GM20000 (cell line): ENCODE measurements at regions not wholly inside any gene's neighbourhood (a gene's known extent, or its start where the extent isn't known, plus 50 kb on each side); places are given as distances from the start of the nearest gene placed in this dataset.
A peak's percentile ranks its signal among the peaks of the same experiment; 100 is the strongest.

Source experiments
- DNase-seq: peaks from one replicate; pipeline ENCODE4 v3.0.0; 2012; ENCODE audit warnings: low spot score
- TF ChIP-seq, protein P1 (sequence below): IDR thresholded peaks from 2 replicates; pipeline ENCODE4 v1.5.1; 2012; ENCODE audit warnings: mild to moderate bottlenecking, control low read depth; ENCODE audit errors: extremely low read depth, missing control alignments

DNA sequence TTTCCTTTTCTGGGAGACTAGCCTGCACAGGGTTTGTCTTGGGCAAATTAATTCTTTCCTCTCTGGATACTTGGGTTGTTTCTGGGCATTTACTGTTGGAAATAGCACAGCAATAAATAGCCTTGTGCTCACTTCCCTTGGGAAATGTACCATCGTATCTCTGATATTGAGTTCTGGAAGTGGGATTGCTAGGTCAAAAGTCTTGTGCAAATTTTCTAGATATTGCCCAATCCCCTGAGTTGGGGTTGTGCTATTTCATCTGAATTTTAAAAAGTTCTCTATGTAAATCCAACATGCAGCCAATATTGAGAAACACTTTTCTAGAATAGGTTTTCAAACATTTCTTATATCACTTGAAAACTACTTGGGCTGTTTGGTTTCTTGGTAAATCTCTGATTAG is 64.0 kb upstream of the ELOVL5 start:
- no peak for DNase-seq
- TF ChIP-seq, protein P1, sequence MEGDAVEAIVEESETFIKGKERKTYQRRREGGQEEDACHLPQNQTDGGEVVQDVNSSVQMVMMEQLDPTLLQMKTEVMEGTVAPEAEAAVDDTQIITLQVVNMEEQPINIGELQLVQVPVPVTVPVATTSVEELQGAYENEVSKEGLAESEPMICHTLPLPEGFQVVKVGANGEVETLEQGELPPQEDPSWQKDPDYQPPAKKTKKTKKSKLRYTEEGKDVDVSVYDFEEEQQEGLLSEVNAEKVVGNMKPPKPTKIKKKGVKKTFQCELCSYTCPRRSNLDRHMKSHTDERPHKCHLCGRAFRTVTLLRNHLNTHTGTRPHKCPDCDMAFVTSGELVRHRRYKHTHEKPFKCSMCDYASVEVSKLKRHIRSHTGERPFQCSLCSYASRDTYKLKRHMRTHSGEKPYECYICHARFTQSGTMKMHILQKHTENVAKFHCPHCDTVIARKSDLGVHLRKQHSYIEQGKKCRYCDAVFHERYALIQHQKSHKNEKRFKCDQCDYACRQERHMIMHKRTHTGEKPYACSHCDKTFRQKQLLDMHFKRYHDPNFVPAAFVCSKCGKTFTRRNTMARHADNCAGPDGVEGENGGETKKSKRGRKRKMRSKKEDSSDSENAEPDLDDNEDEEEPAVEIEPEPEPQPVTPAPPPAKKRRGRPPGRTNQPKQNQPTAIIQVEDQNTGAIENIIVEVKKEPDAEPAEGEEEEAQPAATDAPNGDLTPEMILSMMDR = no peak

DNA sequence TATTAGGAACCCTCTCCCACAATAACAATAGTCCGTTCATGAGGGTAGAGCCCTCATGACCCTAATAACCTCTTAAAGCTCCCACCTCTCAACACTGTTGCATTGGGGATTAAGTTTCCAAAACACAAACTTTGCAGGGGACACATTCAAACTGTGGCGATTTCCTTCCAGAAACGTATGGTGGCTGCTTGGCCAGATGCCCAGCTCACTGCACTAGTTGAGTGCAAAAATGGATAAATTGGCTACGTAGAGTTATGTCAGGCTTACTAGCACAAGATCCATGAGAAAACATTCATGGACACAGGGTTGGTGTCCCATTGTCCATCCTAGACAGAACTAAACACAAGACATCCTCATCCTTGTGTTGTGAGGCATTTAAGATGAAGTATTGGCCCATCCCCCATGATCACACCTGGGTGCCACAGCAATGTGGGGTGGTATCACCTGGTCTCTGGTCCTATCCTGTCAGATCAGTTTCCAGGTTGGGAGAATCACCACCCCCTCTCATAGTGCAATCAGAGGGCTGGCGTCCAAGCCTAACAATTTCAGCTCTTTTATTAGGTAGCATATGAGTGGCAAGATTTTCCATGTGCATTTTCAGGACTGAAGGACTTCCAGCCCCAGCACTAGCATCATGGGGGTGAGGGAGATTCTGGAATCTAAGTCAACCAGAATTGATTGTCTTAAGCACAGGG is 63.4 kb upstream of the ELOVL5 start:
- TF ChIP-seq, protein P1 = no peak
- no peak for DNase-seq

- no peak for DNase-seq
- TF ChIP-seq, protein P1 = no peak
Observed at GRCh38 chr6:53411451-53411850, 62.7 kb upstream of the ELOVL5 start.

- DNase-seq = peak; percentile 63
- TF ChIP-seq, protein P1 = peak; percentile 70
Observed at GRCh38 chr6:53410508-53411258, 61.9 kb upstream of the ELOVL5 start.

DNA sequence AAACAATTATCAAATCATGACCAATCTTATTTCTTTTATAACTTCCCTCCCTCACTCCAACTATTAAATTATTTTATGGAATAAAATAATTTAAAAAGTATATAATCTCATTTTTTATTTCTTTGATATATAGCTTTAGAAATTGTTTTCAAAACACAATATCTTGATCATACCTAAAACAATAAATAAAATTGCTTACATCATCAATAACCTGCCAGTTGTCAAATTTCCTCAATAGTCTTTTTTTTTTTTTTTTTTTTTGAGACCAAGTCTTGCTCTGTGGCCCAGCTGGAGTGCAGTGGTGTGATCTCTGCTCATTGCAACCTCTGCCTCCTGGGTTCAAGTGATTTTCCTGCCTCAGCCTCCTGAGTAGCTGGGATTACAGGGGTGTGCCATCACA is 60.1 kb upstream of the ELOVL5 start:
- no peak for DNase-seq
- TF ChIP-seq, protein P1 = no peak

DNA sequence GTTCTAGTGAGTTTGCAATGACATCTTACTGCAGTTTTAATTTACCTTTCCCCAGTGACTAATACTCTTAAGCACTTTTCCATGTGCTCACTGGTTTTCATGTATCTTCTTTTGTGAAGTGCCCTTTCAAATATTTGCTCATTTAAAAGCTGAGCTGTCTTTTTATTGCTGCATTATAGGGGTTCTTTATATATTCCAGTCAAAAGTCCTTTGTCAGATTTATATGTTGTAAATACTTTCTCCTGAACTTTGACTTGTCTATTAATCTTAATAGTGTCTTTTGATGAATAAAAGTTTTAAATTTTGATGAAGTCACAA is 50.2 kb upstream of the ELOVL5 start:
- DNase-seq = no peak
- TF ChIP-seq, protein P1 = no peak

- DNase-seq = no peak
Observed at GRCh38 chr6:53398247-53399026, 49.7 kb upstream of the ELOVL5 start.

More at GRCh38 chr6:53398247-53399026, 49.7 kb upstream of the ELOVL5 start:
- TF ChIP-seq, protein P1 = no peak
